H1 (cell line): ENCODE measurements at regions not wholly inside any gene's neighbourhood (a gene's known extent, or its start where the extent isn't known, plus 50 kb on each side); places are given as distances from the start of the nearest gene placed in this dataset.

Source experiments
- ATF3 ChIP-seq: IDR thresholded peaks from 2 replicates; pipeline ENCODE4 v1.6.1; 2011; ENCODE audit warnings: low read depth, mild to moderate bottlenecking, low read length; ENCODE audit not compliant: insufficient read depth
- CHD2 ChIP-seq: IDR thresholded peaks from 2 replicates; pipeline ENCODE4 v1.6.1; 2012; ENCODE audit warnings: low read length, improper control_type of control experiment
- CTCF ChIP-seq, 3 experiments: IDR thresholded peaks; 1 replicate in 2 of 3; 2 replicates in 1 of 3; pipeline versions ENCODE4 v1.5.1 to v1.6.1; 2011; ENCODE audit warnings: low read length in 3 of 3, mild to moderate bottlenecking in 3 of 3, inconsistent platforms in 2 of 3, low read depth in 1 of 3, moderate library complexity in 1 of 3; ENCODE audit not compliant: insufficient read depth in 1 of 3; ENCODE audit errors: control extremely low read depth in 1 of 3
- E2F6 ChIP-seq: IDR thresholded peaks from 2 replicates; pipeline ENCODE4 v1.6.1; 2012; ENCODE audit warnings: inconsistent platforms
- EP300 ChIP-seq, 2 experiments: IDR thresholded peaks; 1 replicate in 1 of 2; 2 replicates in 1 of 2; pipeline ENCODE4 v1.6.1; 2011 to 2012; ENCODE audit warnings: low read depth in 2 of 2, low read length in 2 of 2, mild to moderate bottlenecking in 2 of 2, borderline replicate concordance in 1 of 2, inconsistent platforms in 1 of 2, moderate library complexity in 1 of 2
- GTF2F1 ChIP-seq: IDR thresholded peaks from 2 replicates; pipeline ENCODE4 v1.6.1; 2012; ENCODE audit warnings: low read depth, low read length, improper control_type of control experiment, borderline replicate concordance
- KDM4A ChIP-seq: IDR thresholded peaks from one replicate; pipeline ENCODE4 v1.7.1; 2012; ENCODE audit warnings: low read depth, mild to moderate bottlenecking, moderate library complexity, low read length, inconsistent platforms; ENCODE audit not compliant: severe bottlenecking
- MAX ChIP-seq: IDR thresholded peaks from 2 replicates; pipeline ENCODE4 v1.6.1; 2012; ENCODE audit warnings: inconsistent platforms
- POLR2A ChIP-seq, 2 experiments: IDR thresholded peaks; 1 replicate in 1 of 2; 2 replicates in 1 of 2; pipeline ENCODE4 v1.6.1; 2011; ENCODE audit warnings: low read depth in 2 of 2, low read length in 2 of 2, mild to moderate bottlenecking in 2 of 2; ENCODE audit errors: control extremely low read depth in 1 of 2
- RAD21 ChIP-seq, 2 experiments: IDR thresholded peaks in 1 of 2; conservative IDR thresholded peaks in 1 of 2; 2 replicates each; pipeline ENCODE4 v1.6.1; 2011; ENCODE audit warnings: low read depth in 2 of 2, low read length in 2 of 2, improper control_type of control experiment in 1 of 2, inconsistent platforms in 1 of 2, mild to moderate bottlenecking in 1 of 2, moderate library complexity in 1 of 2
- TAF1 ChIP-seq: IDR thresholded peaks from 2 replicates; pipeline ENCODE4 v1.6.1; 2011; ENCODE audit warnings: mild to moderate bottlenecking, low read depth, low read length
- TBP ChIP-seq: IDR thresholded peaks from 2 replicates; pipeline ENCODE4 v1.6.1; 2011; ENCODE audit warnings: low read depth, low read length, improper control_type of control experiment
- USF2 ChIP-seq: IDR thresholded peaks from 2 replicates; pipeline ENCODE4 v1.6.1; 2011; ENCODE audit warnings: low read length, improper control_type of control experiment

- no peak for TF ChIP-seq USF2
- TF ChIP-seq POLR2A (IDR thresholded peaks at IDR 0.05; ENCODE audit: control extremely low read depth in 1 of 2, low read depth in 2 of 2, low read length in 2 of 2) = no peak
- TF ChIP-seq CHD2 = no peak
- no peak for TF ChIP-seq CTCF (IDR thresholded peaks at IDR 0.05; ENCODE audit: control extremely low read depth in 1 of 3, insufficient read depth in 1 of 3, low read depth in 1 of 3, low read length in 3 of 3)
- TF ChIP-seq MAX = no peak
- no peak for TF ChIP-seq EP300 (IDR thresholded peaks at IDR 0.05; ENCODE audit: borderline replicate concordance in 1 of 2, low read depth in 2 of 2, low read length in 2 of 2)
- no peak for TF ChIP-seq E2F6
- TF ChIP-seq TAF1 = no peak
- no peak for TF ChIP-seq TBP
- TF ChIP-seq GTF2F1 = no peak
- TF ChIP-seq ATF3 = no peak
- no peak for TF ChIP-seq RAD21 (IDR thresholded peaks at IDR 0.05 in 1 of 2, conservative IDR thresholded peaks at IDR 0.05 in 1 of 2; ENCODE audit: low read depth in 2 of 2, low read length in 2 of 2)
- no peak for TF ChIP-seq KDM4A
Measured at GRCh38 chr13:74024856-74025255, 109.3 kb downstream of the KLF12 start.
